ENCODE measurements at regions not wholly inside any gene's neighbourhood (a gene's known extent, or its start where the extent isn't known, plus 50 kb on each side); places are given as distances from the start of the nearest gene placed in this dataset.
"Not testable (repeated sequence)": the region's sequence is repeated elsewhere in the genome, so short reads cannot be mapped to it uniquely, and the experiment has no call there.

- not testable (repeated sequence) for H2BK120ac ChIP-seq (ENCODE audit: low read depth, low read length); H3K23ac ChIP-seq (ENCODE audit: low read length in 2 of 2); H3K4me3 ChIP-seq (ENCODE audit: insufficient read depth in 1 of 2, low read depth in 1 of 2, low read length in 2 of 2); H4K8ac ChIP-seq (ENCODE audit: low read length); H3K36me3 ChIP-seq (ENCODE audit: control insufficient read depth in 1 of 2, insufficient read depth in 2 of 2, low read depth in 1 of 2, low read length in 2 of 2); H4K91ac ChIP-seq (ENCODE audit: low read length); H2BK5ac ChIP-seq (ENCODE audit: low read depth, low read length, poor library complexity, severe bottlenecking); H3K18ac ChIP-seq (ENCODE audit: low read depth in 1 of 2, low read length in 2 of 2); H3K4ac ChIP-seq (ENCODE audit: low read depth in 1 of 2, low read length in 2 of 2); H3K27ac ChIP-seq (ENCODE audit: low read length, poor library complexity, severe bottlenecking); H2AFZ ChIP-seq (ENCODE audit: low read depth, low read length); H3K27me3 ChIP-seq (ENCODE audit: control insufficient read depth in 1 of 2, insufficient read depth in 1 of 2, low read length in 2 of 2); H3K79me1 ChIP-seq (replicated peaks; ENCODE audit: low read length, poor library complexity, severe bottlenecking); H2BK12ac ChIP-seq (ENCODE audit: low read length in 2 of 2); H3K14ac ChIP-seq (ENCODE audit: low read length in 2 of 2); H3K4me2 ChIP-seq (ENCODE audit: low read length, poor library complexity, severe bottlenecking); H3K9me3 ChIP-seq (ENCODE audit: control insufficient read depth, low read length); H2AK5ac ChIP-seq (ENCODE audit: low read length, severe bottlenecking); H3K4me1 ChIP-seq (ENCODE audit: control insufficient read depth, insufficient read depth, low read depth, low read length); H2BK15ac ChIP-seq (ENCODE audit: low read depth, poor library complexity, severe bottlenecking)
- WGBS = 100% methylated on average over 1 of the region's 1 CpG
- DNase-seq = peak; percentile 53
- peak overlapping the region; percentile 39 for H3K9ac ChIP-seq (ENCODE audit: low read length)
Observed at GRCh38 chr1:148424143-148425003, 58.7 kb downstream of the PPIAL4G start.

GRCh38 chr1:148422921-148423320 is 60.2 kb downstream of the PPIAL4G start:
- H2BK15ac ChIP-seq (ENCODE audit: low read depth, poor library complexity, severe bottlenecking); H2AFZ ChIP-seq (ENCODE audit: low read depth, low read length); H3K4me1 ChIP-seq (ENCODE audit: control insufficient read depth, insufficient read depth, low read depth, low read length); H3K27me3 ChIP-seq (ENCODE audit: control insufficient read depth in 1 of 2, insufficient read depth in 1 of 2, low read length in 2 of 2); H3K9ac ChIP-seq (ENCODE audit: low read length); H3K23ac ChIP-seq (ENCODE audit: low read length in 2 of 2); H3K4me2 ChIP-seq (ENCODE audit: low read length, poor library complexity, severe bottlenecking); H2AK5ac ChIP-seq (ENCODE audit: low read length, severe bottlenecking); H2BK12ac ChIP-seq (ENCODE audit: low read length in 2 of 2); H3K18ac ChIP-seq (ENCODE audit: low read depth in 1 of 2, low read length in 2 of 2); H3K4me3 ChIP-seq (ENCODE audit: insufficient read depth in 1 of 2, low read depth in 1 of 2, low read length in 2 of 2); H4K8ac ChIP-seq (ENCODE audit: low read length); H3K27ac ChIP-seq (ENCODE audit: low read length, poor library complexity, severe bottlenecking); H3K36me3 ChIP-seq (ENCODE audit: control insufficient read depth in 1 of 2, insufficient read depth in 2 of 2, low read depth in 1 of 2, low read length in 2 of 2); DNase-seq; H3K79me1 ChIP-seq (replicated peaks; ENCODE audit: low read length, poor library complexity, severe bottlenecking); H2BK120ac ChIP-seq (ENCODE audit: low read depth, low read length); H4K91ac ChIP-seq (ENCODE audit: low read length); H3K9me3 ChIP-seq (ENCODE audit: control insufficient read depth, low read length); H3K14ac ChIP-seq (ENCODE audit: low read length in 2 of 2); H3K4ac ChIP-seq (ENCODE audit: low read depth in 1 of 2, low read length in 2 of 2); H2BK5ac ChIP-seq (ENCODE audit: low read depth, low read length, poor library complexity, severe bottlenecking): not testable (repeated sequence)
- WGBS = 84% methylated on average over 3 of the region's 4 CpGs

DNA sequence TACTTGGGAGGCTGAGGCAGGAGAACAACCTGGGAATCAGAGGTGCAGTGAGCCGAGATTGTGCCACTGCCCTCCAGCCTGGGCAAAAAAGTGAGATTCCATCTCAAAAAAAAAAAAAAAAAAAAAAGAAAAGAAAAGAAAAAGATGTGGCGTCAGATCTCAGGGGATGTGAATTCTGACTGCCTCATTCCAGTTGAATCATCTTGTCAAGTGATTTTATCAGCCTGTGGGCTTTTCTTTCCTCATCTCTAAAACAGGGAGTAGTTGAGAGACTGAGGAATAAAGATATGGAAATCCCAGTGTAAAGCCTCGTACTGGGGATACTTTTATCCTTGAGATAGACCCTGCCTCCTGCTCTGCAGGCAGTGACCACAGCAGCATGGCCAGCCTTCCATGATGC is 65.9 kb downstream of the PPIAL4G start:
- H3K27ac ChIP-seq (ENCODE audit: low read length, poor library complexity, severe bottlenecking); H3K36me3 ChIP-seq (ENCODE audit: control insufficient read depth in 1 of 2, insufficient read depth in 2 of 2, low read depth in 1 of 2, low read length in 2 of 2); H2BK12ac ChIP-seq (ENCODE audit: low read length in 2 of 2); H2AFZ ChIP-seq (ENCODE audit: low read depth, low read length); H2BK15ac ChIP-seq (ENCODE audit: low read depth, poor library complexity, severe bottlenecking); H2AK5ac ChIP-seq (ENCODE audit: low read length, severe bottlenecking); H3K27me3 ChIP-seq (ENCODE audit: control insufficient read depth in 1 of 2, insufficient read depth in 1 of 2, low read length in 2 of 2); H3K23ac ChIP-seq (ENCODE audit: low read length in 2 of 2); H2BK5ac ChIP-seq (ENCODE audit: low read depth, low read length, poor library complexity, severe bottlenecking); H3K14ac ChIP-seq (ENCODE audit: low read length in 2 of 2); H3K4me1 ChIP-seq (ENCODE audit: control insufficient read depth, insufficient read depth, low read depth, low read length); H3K79me1 ChIP-seq (replicated peaks; ENCODE audit: low read length, poor library complexity, severe bottlenecking); H3K4me3 ChIP-seq (ENCODE audit: insufficient read depth in 1 of 2, low read depth in 1 of 2, low read length in 2 of 2); H4K91ac ChIP-seq (ENCODE audit: low read length); DNase-seq; H2BK120ac ChIP-seq (ENCODE audit: low read depth, low read length); H4K8ac ChIP-seq (ENCODE audit: low read length); H3K4me2 ChIP-seq (ENCODE audit: low read length, poor library complexity, severe bottlenecking); H3K4ac ChIP-seq (ENCODE audit: low read depth in 1 of 2, low read length in 2 of 2); H3K9ac ChIP-seq (ENCODE audit: low read length); H3K9me3 ChIP-seq (ENCODE audit: control insufficient read depth, low read length); H3K18ac ChIP-seq (ENCODE audit: low read depth in 1 of 2, low read length in 2 of 2): not testable (repeated sequence)
- WGBS = 85% methylated on average over 2 of the region's 3 CpGs

DNA sequence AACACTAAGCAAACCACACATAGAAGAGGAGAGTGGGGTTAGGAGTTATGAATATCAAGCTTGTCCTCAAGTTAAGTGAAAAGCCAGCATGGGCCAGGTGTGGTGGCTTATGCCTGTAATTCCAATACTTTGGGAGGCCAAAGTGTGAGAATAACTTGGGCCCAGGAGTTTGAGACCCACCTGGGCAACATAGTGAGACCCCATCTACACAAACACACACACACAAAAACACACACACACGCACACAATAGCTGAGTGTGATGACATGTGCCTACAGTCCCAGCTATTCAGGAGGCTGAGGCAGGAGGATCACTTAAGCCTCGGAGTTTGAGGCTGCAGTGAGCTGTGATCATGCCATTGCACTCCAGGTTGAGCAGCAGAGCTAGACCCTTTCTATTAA is 69.7 kb downstream of the PPIAL4G start:
- not testable (repeated sequence) for H3K18ac ChIP-seq (ENCODE audit: low read depth in 1 of 2, low read length in 2 of 2)

More for the DNA sequence above, 69.7 kb downstream of the PPIAL4G start:
- H3K79me1 ChIP-seq (replicated peaks; ENCODE audit: low read length, poor library complexity, severe bottlenecking); H3K14ac ChIP-seq (ENCODE audit: low read length in 2 of 2); H3K27ac ChIP-seq (ENCODE audit: low read length, poor library complexity, severe bottlenecking); H2AFZ ChIP-seq (ENCODE audit: low read depth, low read length); H3K4me3 ChIP-seq (ENCODE audit: insufficient read depth in 1 of 2, low read depth in 1 of 2, low read length in 2 of 2); H3K23ac ChIP-seq (ENCODE audit: low read length in 2 of 2); H2BK12ac ChIP-seq (ENCODE audit: low read length in 2 of 2); H2BK15ac ChIP-seq (ENCODE audit: low read depth, poor library complexity, severe bottlenecking); H3K4me2 ChIP-seq (ENCODE audit: low read length, poor library complexity, severe bottlenecking); H2AK5ac ChIP-seq (ENCODE audit: low read length, severe bottlenecking); H4K8ac ChIP-seq (ENCODE audit: low read length); H3K9ac ChIP-seq (ENCODE audit: low read length); H3K4ac ChIP-seq (ENCODE audit: low read depth in 1 of 2, low read length in 2 of 2); H2BK120ac ChIP-seq (ENCODE audit: low read depth, low read length); H2BK5ac ChIP-seq (ENCODE audit: low read depth, low read length, poor library complexity, severe bottlenecking); H3K9me3 ChIP-seq (ENCODE audit: control insufficient read depth, low read length); H3K27me3 ChIP-seq (ENCODE audit: control insufficient read depth in 1 of 2, insufficient read depth in 1 of 2, low read length in 2 of 2); H3K4me1 ChIP-seq (ENCODE audit: control insufficient read depth, insufficient read depth, low read depth, low read length); DNase-seq; H3K36me3 ChIP-seq (ENCODE audit: control insufficient read depth in 1 of 2, insufficient read depth in 2 of 2, low read depth in 1 of 2, low read length in 2 of 2); H4K91ac ChIP-seq (ENCODE audit: low read length): not testable (repeated sequence)
- WGBS = 94% methylated on average over 1 of the region's 2 CpGs

All from mesenchymal stem cell (in vitro differentiated cells and primary cell).